Ishikawa (cell line): ENCODE measurements at regions not wholly inside any gene's neighbourhood (a gene's known extent, or its start where the extent isn't known, plus 50 kb on each side); places are given as distances from the start of the nearest gene placed in this dataset.

Source experiments
- CREB1 ChIP-seq: IDR thresholded peaks from 2 replicates; pipeline ENCODE4 v1.6.1; 2012; ENCODE audit warnings: low read depth
- NFIC ChIP-seq: IDR thresholded peaks from 2 replicates; pipeline ENCODE4 v1.6.1; 2012
- TF ChIP-seq, protein P1 (sequence below): IDR thresholded peaks from 2 replicates; pipeline ENCODE4 v1.6.1; 2012

DNA sequence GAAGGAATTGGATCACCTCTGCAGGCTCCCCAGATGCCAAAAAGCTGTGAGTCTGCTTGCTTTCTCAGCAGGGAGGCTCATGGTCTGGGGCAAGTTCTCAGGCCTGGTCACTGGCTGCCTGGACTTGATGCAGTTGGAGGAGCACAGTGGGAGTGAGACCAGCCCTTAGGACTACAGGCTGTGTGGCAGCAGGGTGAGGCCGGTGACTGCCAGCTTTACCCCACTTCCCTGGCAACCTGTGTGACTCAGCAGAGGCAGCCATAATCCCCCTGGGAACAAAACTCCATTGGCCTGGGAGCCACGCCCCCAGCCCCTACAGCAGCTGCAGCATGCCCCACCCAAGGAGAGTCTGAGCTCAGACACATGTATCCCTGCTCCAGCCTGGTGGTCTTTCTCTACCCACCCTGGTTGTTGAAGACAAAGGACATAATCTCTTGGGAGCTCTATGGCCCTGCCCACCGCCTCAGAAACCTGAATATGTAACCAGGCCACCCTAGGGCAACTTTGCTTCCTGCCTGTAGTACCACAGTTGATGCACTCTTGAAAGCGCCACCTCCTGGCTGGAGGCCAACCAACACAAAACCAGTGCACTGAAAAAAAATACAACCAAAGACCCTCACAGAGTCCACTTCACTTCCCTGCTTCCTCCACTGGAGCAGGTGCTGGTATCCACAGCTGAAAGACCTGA lies 106.8 kb upstream of the SPATS2L start:
- TF ChIP-seq CREB1 (no peak), NFIC (0 out of 2 replicates have a peak, but pooled peaks have one; percentile 14)
- TF ChIP-seq, protein P1, sequence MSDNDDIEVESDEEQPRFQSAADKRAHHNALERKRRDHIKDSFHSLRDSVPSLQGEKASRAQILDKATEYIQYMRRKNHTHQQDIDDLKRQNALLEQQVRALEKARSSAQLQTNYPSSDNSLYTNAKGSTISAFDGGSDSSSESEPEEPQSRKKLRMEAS = no peak
